AG09319 (cell line): ENCODE measurements at regions not wholly inside any gene's neighbourhood (a gene's known extent, or its start where the extent isn't known, plus 50 kb on each side); places are given as distances from the start of the nearest gene placed in this dataset.

Experiments
- DNase-seq: peaks from one replicate; pipeline ENCODE4 v3.0.0-alpha.2; 2010; ENCODE audit warnings: low read depth; ENCODE audit errors: extremely low read depth
- CTCF ChIP-seq: IDR thresholded peaks from 2 replicates; pipeline ENCODE4 v1.5.1; 2011; ENCODE audit warnings: low read depth, mild to moderate bottlenecking, inconsistent platforms, low read length, moderate library complexity

GRCh38 chr6:14423330-14423729 is 305.8 kb downstream of the CD83 start:
- no peak for DNase-seq
- TF ChIP-seq CTCF, result no peak

GRCh38 chr6:14423955-14424354 is 306.4 kb downstream of the CD83 start:
- no peak for DNase-seq
- no peak for TF ChIP-seq CTCF

GRCh38 chr6:14425805-14426204 is 308.2 kb downstream of the CD83 start:
- DNase-seq, result no peak
- no peak for TF ChIP-seq CTCF

GRCh38 chr6:14426281-14426680 is 308.7 kb downstream of the CD83 start:
- no peak for TF ChIP-seq CTCF
- DNase-seq, result no peak

GRCh38 chr6:14428269-14428668 is 310.7 kb downstream of the CD83 start:
- DNase-seq, result no peak
- no peak for TF ChIP-seq CTCF

GRCh38 chr6:14429396-14429795 is 311.8 kb downstream of the CD83 start:
- no peak for DNase-seq
- TF ChIP-seq CTCF, result no peak

- no peak for TF ChIP-seq CTCF
- no peak for DNase-seq
Observed at GRCh38 chr6:14430218-14430617, 312.6 kb downstream of the CD83 start.
